Trophoblast cell (in vitro differentiated cells and primary cell): ENCODE measurements at regions not wholly inside any gene's neighbourhood (a gene's known extent, or its start where the extent isn't known, plus 50 kb on each side); places are given as distances from the start of the nearest gene placed in this dataset.

ENCODE experiments used
- DNase-seq, 2 donors: peaks; one replicate each; pipeline ENCODE4 v3.0.0-alpha.2; 2016
- H2AFZ ChIP-seq: 2 replicates; pipeline ENCODE4 v1.6.1; 2013; ENCODE audit warnings: low read length, moderate library complexity, mild to moderate bottlenecking; ENCODE audit not compliant: insufficient read depth, poor library complexity
- H2AK5ac ChIP-seq: 2 replicates; pipeline ENCODE4 v1.6.1; 2013; ENCODE audit warnings: mild to moderate bottlenecking, low read length
- H2BK120ac ChIP-seq: 2 replicates; pipeline ENCODE4 v1.6.1; 2013; ENCODE audit warnings: low read length, mild to moderate bottlenecking, moderate library complexity; ENCODE audit not compliant: insufficient read depth, poor library complexity
- H2BK12ac ChIP-seq: 2 replicates; pipeline ENCODE4 v1.6.1; 2013; ENCODE audit warnings: mild to moderate bottlenecking, low read length, moderate library complexity
- H2BK5ac ChIP-seq: 2 replicates; pipeline ENCODE4 v1.6.1; 2013; ENCODE audit warnings: low read length, low read depth, moderate library complexity, mild to moderate bottlenecking; ENCODE audit not compliant: poor library complexity
- H3K14ac ChIP-seq: 2 replicates; pipeline ENCODE4 v1.6.1; 2013; ENCODE audit warnings: mild to moderate bottlenecking, low read length
- H3K18ac ChIP-seq: 2 replicates; pipeline ENCODE4 v1.6.1; 2013; ENCODE audit warnings: mild to moderate bottlenecking, low read length
- H3K23ac ChIP-seq: 2 replicates; pipeline ENCODE4 v1.6.1; 2013; ENCODE audit warnings: low read length
- H3K27ac ChIP-seq: 2 replicates; pipeline ENCODE4 v1.5.1; 2013; ENCODE audit warnings: low read depth, mild to moderate bottlenecking, inconsistent platforms, low read length, moderate library complexity
- H3K27me3 ChIP-seq: 2 replicates; pipeline ENCODE4 v1.6.1; 2013; ENCODE audit warnings: inconsistent platforms, mild to moderate bottlenecking, low read length, moderate library complexity; ENCODE audit not compliant: insufficient read depth
- H3K36me3 ChIP-seq, 2 experiments: 1 replicate in 1 of 2; 2 replicates in 1 of 2; pipeline ENCODE4 v1.6.1; 2013; ENCODE audit warnings: low read length in 2 of 2, mild to moderate bottlenecking in 2 of 2, moderate library complexity in 1 of 2; ENCODE audit not compliant: insufficient read depth in 2 of 2, control insufficient read depth in 1 of 2
- H3K4ac ChIP-seq: 2 replicates; pipeline ENCODE4 v1.6.1; 2013; ENCODE audit warnings: low read depth, mild to moderate bottlenecking, low read length, moderate library complexity
- H3K4me1 ChIP-seq, 2 experiments: 1 replicate in 1 of 2; 2 replicates in 1 of 2; pipeline ENCODE4 v1.6.1; 2013; ENCODE audit warnings: low read length in 2 of 2, mild to moderate bottlenecking in 2 of 2, moderate library complexity in 1 of 2; ENCODE audit not compliant: insufficient read depth in 2 of 2, control insufficient read depth in 1 of 2
- H3K4me2 ChIP-seq: 2 replicates; pipeline ENCODE4 v1.6.1; 2013; ENCODE audit warnings: inconsistent platforms, mild to moderate bottlenecking, low read length, moderate library complexity
- H3K4me3 ChIP-seq: 2 replicates; pipeline ENCODE4 v1.5.1; 2013; ENCODE audit warnings: mild to moderate bottlenecking, low read depth, low read length, inconsistent platforms
- H3K79me1 ChIP-seq: one replicate; pipeline ENCODE4 v1.6.1; 2013; ENCODE audit warnings: low read length
- H3K79me2 ChIP-seq: 2 replicates; pipeline ENCODE4 v1.6.1; 2013; ENCODE audit warnings: low read length, mild to moderate bottlenecking; ENCODE audit not compliant: control insufficient read depth, insufficient read depth, poor library complexity
- H3K9ac ChIP-seq: 2 replicates; pipeline ENCODE4 v1.6.1; 2013; ENCODE audit warnings: mild to moderate bottlenecking, low read length
- H3K9me3 ChIP-seq: 2 replicates; pipeline ENCODE4 v1.6.1; 2013; ENCODE audit warnings: low read depth, mild to moderate bottlenecking, control low read depth, inconsistent platforms, low read length; ENCODE audit not compliant: insufficient read depth
- H4K12ac ChIP-seq: 2 replicates; pipeline ENCODE4 v1.6.1; 2013; ENCODE audit warnings: low read depth, mild to moderate bottlenecking, low read length, moderate library complexity
- H4K8ac ChIP-seq: 2 replicates; pipeline ENCODE4 v1.6.1; 2013; ENCODE audit warnings: low read depth, mild to moderate bottlenecking, low read length, moderate library complexity
- H4K91ac ChIP-seq: one replicate; pipeline ENCODE4 v1.6.1; 2013; ENCODE audit warnings: low read depth, mild to moderate bottlenecking, low read length, moderate library complexity
- WGBS: extraction: QIAGEN DNeasy Blood & Tissue Kit; methylation state at CpG from one replicate; pipeline ENCODE4 v1.1.7; 2013; ENCODE audit warnings: missing lambda C conversion rate; ENCODE audit not compliant: insufficient read length, insufficient coverage; ENCODE audit errors: extremely low coverage; 5-methylcytosine and 5-hydroxymethylcytosine counted together

GRCh38 chr2:10190255-10190654, 67.7 kb downstream of the RRM2 start:
- Histone ChIP-seq H3K23ac (no peak overlapping the region), H2BK120ac (no peak overlapping the region), H2BK12ac (no peak overlapping the region), H3K79me2 (no peaks in the 10 kb centered on the region), H3K79me1 (no peaks in the 10 kb centered on the region), H3K14ac (no peak overlapping the region), H3K36me3 (no peaks in the 10 kb centered on the region), H3K9me3 (peaks cover 6% of the 10 kb centered on the region), H4K91ac (no peak overlapping the region), H4K8ac (no peak overlapping the region), H2AK5ac (no peak overlapping the region), H3K4me3 (no peak overlapping the region), H3K27ac (no peak overlapping the region), H3K9ac (no peak overlapping the region), H2BK5ac (no peak overlapping the region), H2AFZ (no peak overlapping the region), H3K4me1 (no peaks in the 10 kb centered on the region), H3K4me2 (no peak overlapping the region), H4K12ac (no peak overlapping the region), H3K18ac (no peak overlapping the region), H3K27me3 (no peaks in the 10 kb centered on the region), H3K4ac (no peak overlapping the region)
- DNase-seq: no peak
- no CpG with 5 or more reads among the region's 3 CpGs for WGBS

DNA sequence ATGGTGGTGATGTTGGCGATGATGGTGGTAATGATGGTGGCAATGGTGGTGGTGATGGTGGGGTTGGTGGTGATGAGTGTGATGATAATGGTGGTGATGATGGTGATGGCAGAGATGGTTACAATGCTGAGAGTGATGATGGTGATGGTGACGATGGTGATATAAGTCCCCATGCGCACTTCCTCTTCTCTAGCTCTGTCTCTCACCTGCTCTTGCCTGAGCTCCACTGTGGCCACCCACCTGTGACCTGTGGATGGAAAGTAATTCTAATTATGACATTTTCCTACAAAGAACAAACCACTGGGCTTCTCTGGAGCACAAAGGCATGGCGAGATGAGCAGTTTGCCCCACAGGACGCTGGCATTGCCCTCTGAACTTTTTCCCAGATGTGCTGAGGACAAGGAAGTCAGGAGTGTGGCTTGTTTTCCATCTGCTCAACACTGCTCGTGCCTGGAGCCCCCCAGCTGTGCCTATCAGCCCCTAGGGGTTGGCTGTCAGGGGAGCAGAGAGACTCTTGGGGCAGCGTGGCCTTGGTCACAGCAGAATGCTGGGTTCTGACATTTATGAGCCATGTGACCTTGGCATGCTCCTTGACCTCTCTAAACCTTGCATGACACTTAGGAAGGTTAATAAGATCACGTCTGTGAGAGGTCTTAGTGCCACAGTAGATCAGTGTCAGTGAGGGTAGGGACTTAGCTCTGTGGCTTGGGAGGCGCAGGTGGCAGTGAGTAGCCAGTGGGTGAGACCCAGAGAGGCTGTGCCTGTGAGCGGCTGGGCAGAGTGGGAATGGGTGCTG, 68.4 kb downstream of the RRM2 start:
- Histone ChIP-seq H3K4me3 (no peak overlapping the region), H4K91ac (no peak overlapping the region), H3K18ac (no peak overlapping the region), H3K27me3 (no peaks in the 10 kb centered on the region), H3K79me1 (no peaks in the 10 kb centered on the region), H3K23ac (no peak overlapping the region), H3K4me1 (no peaks in the 10 kb centered on the region), H2BK120ac (no peak overlapping the region), H3K9ac (no peak overlapping the region), H3K9me3 (peaks cover 6% of the 10 kb centered on the region), H2BK12ac (no peak overlapping the region), H4K8ac (no peak overlapping the region), H3K79me2 (no peaks in the 10 kb centered on the region), H2AK5ac (no peak overlapping the region), H3K27ac (no peak overlapping the region), H2BK5ac (no peak overlapping the region), H3K4ac (no peak overlapping the region), H3K14ac (no peak overlapping the region), H4K12ac (no peak overlapping the region), H3K4me2 (no peak overlapping the region), H3K36me3 (no peaks in the 10 kb centered on the region), H2AFZ (no peak overlapping the region)
- DNase-seq: no peak
- no CpG with 5 or more reads among the region's 10 CpGs for WGBS

DNA sequence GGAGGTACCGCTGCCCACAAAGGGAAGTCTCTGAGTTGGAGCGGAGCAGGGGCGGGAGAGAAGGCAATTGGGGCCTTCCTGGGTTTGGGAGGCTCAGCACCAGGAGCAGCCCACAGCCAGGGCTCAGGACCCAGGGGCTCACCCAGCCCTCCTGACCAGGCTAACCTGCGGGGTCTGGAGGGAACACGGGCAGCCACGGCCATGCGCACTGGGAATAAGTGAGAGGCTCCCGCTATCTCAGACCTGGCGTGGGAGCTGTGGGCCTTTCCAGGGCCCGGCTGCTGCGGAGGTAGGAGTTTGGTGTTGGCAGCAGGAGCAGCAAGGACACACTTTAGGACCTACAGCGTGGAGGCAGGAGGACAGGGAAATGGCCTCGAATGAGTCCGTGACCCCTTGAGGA, 69.0 kb downstream of the RRM2 start:
- no CpG with 5 or more reads among the region's 14 CpGs for WGBS

DNA sequence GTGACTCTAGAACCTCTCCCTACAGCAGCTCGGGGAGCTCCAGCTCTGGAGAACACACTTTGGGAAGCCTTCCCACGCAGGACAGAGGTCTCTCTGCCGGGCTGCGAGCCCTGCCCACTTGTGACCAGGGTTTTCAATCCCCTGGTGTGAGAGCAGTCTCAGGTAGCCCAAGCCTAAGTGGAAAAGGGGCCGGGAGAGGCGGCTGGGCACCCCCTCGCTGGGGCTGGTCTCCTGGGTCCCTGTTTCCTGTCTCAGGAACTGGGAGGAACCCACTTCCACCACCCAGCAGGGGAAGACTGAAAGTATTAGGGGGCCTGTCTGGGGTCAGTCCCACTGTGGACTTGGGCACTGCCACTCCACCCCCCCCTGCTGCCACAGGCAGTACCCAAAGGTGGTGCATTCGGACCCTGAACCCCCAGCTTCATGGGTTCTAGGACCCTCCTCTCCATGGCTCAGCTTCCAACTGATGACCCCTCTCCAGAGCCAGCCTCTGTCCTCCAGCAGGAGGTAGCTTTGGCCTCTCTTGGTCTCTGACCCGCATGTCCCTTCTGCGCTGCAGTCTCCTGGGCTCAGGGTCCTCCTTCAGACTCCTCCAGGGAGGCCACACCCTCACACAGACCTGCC, 70.0 kb downstream of the RRM2 start:
- Histone ChIP-seq H3K4me2 (no peak overlapping the region), H3K23ac (no peak overlapping the region), H3K27ac (no peak overlapping the region), H3K14ac (no peak overlapping the region), H4K91ac (no peak overlapping the region), H3K9me3 (peaks cover 8% of the 10 kb centered on the region), H2BK12ac (no peak overlapping the region), H3K4me1 (no peaks in the 10 kb centered on the region), H3K4ac (no peak overlapping the region), H2AK5ac (no peak overlapping the region), H3K79me2 (no peaks in the 10 kb centered on the region), H2BK120ac (no peak overlapping the region), H3K79me1 (no peaks in the 10 kb centered on the region), H3K18ac (no peak overlapping the region), H2BK5ac (no peak overlapping the region), H3K9ac (no peak overlapping the region), H4K8ac (no peak overlapping the region), H3K4me3 (no peak overlapping the region), H4K12ac (no peak overlapping the region), H3K36me3 (no peaks in the 10 kb centered on the region), H3K27me3 (no peaks in the 10 kb centered on the region), H2AFZ (no peak overlapping the region)
- no peak for DNase-seq
- no CpG with 5 or more reads among the region's 10 CpGs for WGBS

More for the DNA sequence above, 69.0 kb downstream of the RRM2 start:
- Histone ChIP-seq H3K18ac (no peak overlapping the region), H3K27ac (no peak overlapping the region), H3K4me2 (no peak overlapping the region), H4K91ac (no peak overlapping the region), H3K36me3 (no peaks in the 10 kb centered on the region), H3K27me3 (no peaks in the 10 kb centered on the region), H2AFZ (no peak overlapping the region), H3K23ac (no peak overlapping the region), H2BK120ac (no peak overlapping the region), H3K9me3 (peaks cover 6% of the 10 kb centered on the region), H2AK5ac (no peak overlapping the region), H3K79me2 (no peaks in the 10 kb centered on the region), H3K4ac (no peak overlapping the region), H3K4me3 (no peak overlapping the region), H3K9ac (no peak overlapping the region), H3K14ac (no peak overlapping the region), H4K12ac (no peak overlapping the region), H3K79me1 (no peaks in the 10 kb centered on the region), H2BK12ac (no peak overlapping the region), H2BK5ac (no peak overlapping the region), H4K8ac (no peak overlapping the region), H3K4me1 (no peaks in the 10 kb centered on the region)
- no peak for DNase-seq
